Astrocyte (in vitro differentiated cells and primary cell): ENCODE measurements at regions not wholly inside any gene's neighbourhood (a gene's known extent, or its start where the extent isn't known, plus 50 kb on each side); places are given as distances from the start of the nearest gene placed in this dataset.

Experiments used
- DNase-seq: peaks from one replicate; pipeline ENCODE4 v3.0.0-alpha.2; 2010; ENCODE audit warnings: low read depth
- FAIRE-seq: peaks from 2 replicates; lab custom pipeline; 2011; peaks lifted over from hg19 to GRCh38; lab: Jason Lieb, UNC
- H2AFZ ChIP-seq: 2 replicates; pipeline ENCODE4 v1.6.0; 2012; ENCODE audit warnings: low read depth, low read length, inconsistent platforms
- H3K27ac ChIP-seq: 2 replicates; pipeline ENCODE4 v1.5.1; 2011; ENCODE audit warnings: low read depth, low read length, inconsistent platforms
- H3K27me3 ChIP-seq: 2 replicates; pipeline ENCODE4 v1.6.0; 2011; ENCODE audit warnings: low read length, inconsistent platforms; ENCODE audit not compliant: insufficient read depth
- H3K36me3 ChIP-seq: 2 replicates; pipeline ENCODE4 v1.5.1; 2011; ENCODE audit warnings: low read length, inconsistent platforms; ENCODE audit not compliant: insufficient read depth
- H3K4me1 ChIP-seq: 2 replicates; pipeline ENCODE4 v1.5.1; 2011; ENCODE audit warnings: low read length, inconsistent platforms; ENCODE audit not compliant: insufficient read depth
- H3K4me2 ChIP-seq: 2 replicates; pipeline ENCODE4 v1.6.0; 2012; ENCODE audit warnings: low read length, inconsistent platforms
- H3K4me3 ChIP-seq: 2 replicates; pipeline ENCODE4 v1.5.1; 2011; ENCODE audit warnings: low read depth, mild to moderate bottlenecking, low read length, inconsistent platforms; ENCODE audit not compliant: insufficient read depth
- H3K79me2 ChIP-seq: 2 replicates; pipeline ENCODE4 v1.6.0; 2012; ENCODE audit warnings: mild to moderate bottlenecking, low read length, inconsistent platforms; ENCODE audit not compliant: insufficient read depth
- H3K9ac ChIP-seq: 2 replicates; pipeline ENCODE4 v1.6.0; 2012; ENCODE audit warnings: mild to moderate bottlenecking, low read length, inconsistent platforms
- H3K9me3 ChIP-seq: 2 replicates; pipeline ENCODE4 v1.5.1; 2012; ENCODE audit warnings: low read depth, mild to moderate bottlenecking, low read length, inconsistent platforms; ENCODE audit not compliant: insufficient read depth
- H4K20me1 ChIP-seq: 2 replicates; pipeline ENCODE4 v1.6.0; 2012; ENCODE audit warnings: low read length, inconsistent platforms; ENCODE audit not compliant: insufficient read depth
- H3K27ac Mint-ChIP-seq: one replicate; pipeline ENCODE4 v1.8.0; 2021; ENCODE audit warnings: mild to moderate bottlenecking, mixed read lengths; ENCODE audit not compliant: unreplicated experiment
- H3K27me3 Mint-ChIP-seq: one replicate; pipeline ENCODE4 v1.8.0; 2021; ENCODE audit warnings: low read depth, mixed read lengths; ENCODE audit not compliant: unreplicated experiment
- H3K36me3 Mint-ChIP-seq: one replicate; pipeline ENCODE4 v1.8.0; 2021; ENCODE audit warnings: low read depth, mixed read lengths; ENCODE audit not compliant: unreplicated experiment
- H3K4me1 Mint-ChIP-seq: one replicate; pipeline ENCODE4 v1.8.0; 2021; ENCODE audit warnings: low read depth, mixed read lengths; ENCODE audit not compliant: unreplicated experiment
- H3K4me3 Mint-ChIP-seq: one replicate; pipeline ENCODE4 v1.8.0; 2021; ENCODE audit warnings: mild to moderate bottlenecking, moderate library complexity, mixed read lengths; ENCODE audit not compliant: unreplicated experiment
- H3K9me3 Mint-ChIP-seq: one replicate; pipeline ENCODE4 v1.8.0; 2021; ENCODE audit warnings: mild to moderate bottlenecking, mixed read lengths; ENCODE audit not compliant: unreplicated experiment
- CTCF ChIP-seq: IDR thresholded peaks from 2 replicates; pipeline ENCODE4 v1.5.1; 2011; ENCODE audit warnings: low read depth, mild to moderate bottlenecking, inconsistent platforms, low read length, moderate library complexity; ENCODE audit not compliant: insufficient read depth
- EZH2 ChIP-seq: IDR thresholded peaks from 2 replicates; pipeline ENCODE4 v1.6.1; 2012; ENCODE audit warnings: mild to moderate bottlenecking, low read length, inconsistent platforms; ENCODE audit not compliant: insufficient read depth

- Histone ChIP-seq H3K4me3 (no peak overlapping the region), H3K27ac (no peak overlapping the region), H3K4me1 (no peaks in the 10 kb centered on the region), H3K9ac (no peak overlapping the region), H2AFZ (no peak overlapping the region), H3K4me2 (no peak overlapping the region), H3K36me3 (no peaks in the 10 kb centered on the region), H3K27me3 (no peaks in the 10 kb centered on the region), H3K79me2 (no peaks in the 10 kb centered on the region), H4K20me1 (no peaks in the 10 kb centered on the region), H3K9me3 (no peaks in the 10 kb centered on the region)
- H3K4me3 Mint-ChIP-seq, result no peak overlapping the region
- peaks cover 3% of the 10 kb centered on the region for H3K4me1 Mint-ChIP-seq
- H3K27ac Mint-ChIP-seq, result no peak overlapping the region
- no peaks in the 10 kb centered on the region for H3K36me3 Mint-ChIP-seq
- no peak for FAIRE-seq
- TF ChIP-seq CTCF (no peak), EZH2 (no peak)
- H3K9me3 Mint-ChIP-seq, result no peaks in the 10 kb centered on the region
- DNase-seq, result no peak
- peaks cover 2% of the 10 kb centered on the region for H3K27me3 Mint-ChIP-seq
Measured at GRCh38 chr10:20672741-20673140, 224.4 kb downstream of the NEBL start.

DNA sequence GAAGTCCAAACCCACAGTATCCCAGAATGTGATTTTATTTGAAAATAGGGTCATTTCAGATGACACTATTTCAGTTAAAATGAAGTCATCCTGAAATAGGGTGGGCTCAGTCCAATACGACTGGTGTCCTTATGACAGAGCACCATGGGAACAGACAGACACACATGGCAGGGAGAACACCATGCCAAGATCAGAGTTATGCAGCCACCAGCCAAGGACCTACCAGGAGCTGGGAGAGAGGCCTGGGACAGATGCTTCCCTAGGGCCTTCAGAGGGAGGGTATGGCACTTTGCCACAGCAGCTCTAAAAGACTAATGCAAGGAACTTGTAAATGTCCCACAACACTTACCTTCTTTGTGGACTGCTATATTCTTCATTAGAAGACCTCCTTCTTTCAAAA is 226.5 kb downstream of the NEBL start:
- H3K9me3 Mint-ChIP-seq, result no peaks in the 10 kb centered on the region
- Histone ChIP-seq H3K36me3 (no peaks in the 10 kb centered on the region), H3K79me2 (no peaks in the 10 kb centered on the region), H3K9ac (no peak overlapping the region), H3K27me3 (no peaks in the 10 kb centered on the region), H3K9me3 (no peaks in the 10 kb centered on the region), H4K20me1 (no peaks in the 10 kb centered on the region), H3K4me1 (no peaks in the 10 kb centered on the region), H3K27ac (no peak overlapping the region), H3K4me3 (no peak overlapping the region), H2AFZ (no peak overlapping the region), H3K4me2 (no peak overlapping the region)
- H3K27me3 Mint-ChIP-seq, result peaks cover 2% of the 10 kb centered on the region
- FAIRE-seq (no peak), DNase-seq (no peak)
- no peaks in the 10 kb centered on the region for H3K36me3 Mint-ChIP-seq
- TF ChIP-seq CTCF, result no peak
- TF ChIP-seq EZH2, result no peak
- no peak overlapping the region for H3K4me3 Mint-ChIP-seq
- H3K27ac Mint-ChIP-seq, result no peak overlapping the region
- peaks cover 3% of the 10 kb centered on the region for H3K4me1 Mint-ChIP-seq

GRCh38 chr10:20668985-20669384 is 228.1 kb downstream of the NEBL start:
- Histone ChIP-seq H3K4me1 (no peaks in the 10 kb centered on the region), H3K4me3 (no peak overlapping the region), H3K36me3 (no peaks in the 10 kb centered on the region), H3K79me2 (no peaks in the 10 kb centered on the region), H3K9ac (no peak overlapping the region), H4K20me1 (no peaks in the 10 kb centered on the region), H3K9me3 (no peaks in the 10 kb centered on the region), H2AFZ (no peak overlapping the region), H3K27me3 (no peaks in the 10 kb centered on the region), H3K27ac (no peak overlapping the region), H3K4me2 (no peak overlapping the region)
- Mint-ChIP-seq H3K4me1 (no peaks in the 10 kb centered on the region), H3K4me3 (no peak overlapping the region), H3K27me3 (peaks cover 2% of the 10 kb centered on the region), H3K9me3 (no peaks in the 10 kb centered on the region), H3K36me3 (no peaks in the 10 kb centered on the region), H3K27ac (no peak overlapping the region)
- TF ChIP-seq CTCF (no peak), EZH2 (no peak)
- DNase-seq, result no peak
- no peak for FAIRE-seq
